ENCODE measurements at regions not wholly inside any gene's neighbourhood (a gene's known extent, or its start where the extent isn't known, plus 50 kb on each side); places are given as distances from the start of the nearest gene placed in this dataset.

- H3K4me2 ChIP-seq (ENCODE audit: low read length) = no peak overlapping the region
Observed at GRCh38 chr11:128334311-128335044, 252.9 kb downstream of the ETS1 start.

GRCh38 chr11:128331317-128331716, 256.0 kb downstream of the ETS1 start:
- Histone ChIP-seq H3K4me1 (ENCODE audit: control insufficient read depth, low read length) (peaks cover 11% of the 10 kb centered on the region), H3K27ac (ENCODE audit: low read depth, low read length) (no peak overlapping the region), H3K4me3 (ENCODE audit: low read length) (no peak overlapping the region), H3K9me3 (ENCODE audit: control insufficient read depth, insufficient read depth, low read length) (no peaks in the 10 kb centered on the region), H3K36me3 (ENCODE audit: control insufficient read depth, low read length) (no peaks in the 10 kb centered on the region), H3K9me2 (replicated peaks; ENCODE audit: control insufficient read depth, low read length) (no peaks in the 10 kb centered on the region), H3F3A (ENCODE audit: control insufficient read depth, insufficient read depth) (no peaks in the 10 kb centered on the region), H3K4me2 (ENCODE audit: low read length) (no peak overlapping the region), H3K79me2 (ENCODE audit: control insufficient read depth, low read length) (no peaks in the 10 kb centered on the region), H3K27me3 (ENCODE audit: control insufficient read depth, low read length) (no peaks in the 10 kb centered on the region), H4K20me1 (ENCODE audit: control insufficient read depth, insufficient read depth, low read depth, low read length) (no peaks in the 10 kb centered on the region)
- TF ChIP-seq EZH2phosphoT487 (IDR thresholded peaks at IDR 0.05; ENCODE audit: borderline replicate concordance, low read length) = no peak
- no peak for TF ChIP-seq CTCF (IDR thresholded peaks at IDR 0.05; ENCODE audit: low read depth, low read length, poor library complexity, severe bottlenecking)

More at GRCh38 chr11:128334311-128335044, 252.9 kb downstream of the ETS1 start:
- no peak for TF ChIP-seq EZH2phosphoT487 (IDR thresholded peaks at IDR 0.05; ENCODE audit: borderline replicate concordance, low read length)
- TF ChIP-seq CTCF (IDR thresholded peaks at IDR 0.05; ENCODE audit: low read depth, low read length, poor library complexity, severe bottlenecking) = no peak
- no peaks in the 10 kb centered on the region for H3K27me3 ChIP-seq (ENCODE audit: control insufficient read depth, low read length)
- no peaks in the 10 kb centered on the region for H4K20me1 ChIP-seq (ENCODE audit: control insufficient read depth, insufficient read depth, low read depth, low read length)
- H3K79me2 ChIP-seq (ENCODE audit: control insufficient read depth, low read length) = no peaks in the 10 kb centered on the region
- peaks cover 7% of the 10 kb centered on the region for H3K4me1 ChIP-seq (ENCODE audit: control insufficient read depth, low read length)
- no peaks in the 10 kb centered on the region for H3K9me3 ChIP-seq (ENCODE audit: control insufficient read depth, insufficient read depth, low read length)
- H3K4me3 ChIP-seq (ENCODE audit: low read length) = no peak overlapping the region
- H3K36me3 ChIP-seq (ENCODE audit: control insufficient read depth, low read length) = no peaks in the 10 kb centered on the region
- no peaks in the 10 kb centered on the region for H3F3A ChIP-seq (ENCODE audit: control insufficient read depth, insufficient read depth)
- H3K27ac ChIP-seq (ENCODE audit: low read depth, low read length) = no peak overlapping the region
- no peaks in the 10 kb centered on the region for H3K9me2 ChIP-seq (replicated peaks; ENCODE audit: control insufficient read depth, low read length)

GRCh38 chr11:128330203-128330602, 257.2 kb downstream of the ETS1 start:
- Histone ChIP-seq H3K27me3 (ENCODE audit: control insufficient read depth, low read length) (no peaks in the 10 kb centered on the region), H3K4me1 (ENCODE audit: control insufficient read depth, low read length) (peaks cover 11% of the 10 kb centered on the region), H3F3A (ENCODE audit: control insufficient read depth, insufficient read depth) (no peaks in the 10 kb centered on the region), H3K4me3 (ENCODE audit: low read length) (no peak overlapping the region), H3K9me3 (ENCODE audit: control insufficient read depth, insufficient read depth, low read length) (no peaks in the 10 kb centered on the region), H3K27ac (ENCODE audit: low read depth, low read length) (no peak overlapping the region), H4K20me1 (ENCODE audit: control insufficient read depth, insufficient read depth, low read depth, low read length) (no peaks in the 10 kb centered on the region), H3K4me2 (ENCODE audit: low read length) (no peak overlapping the region), H3K79me2 (ENCODE audit: control insufficient read depth, low read length) (no peaks in the 10 kb centered on the region), H3K9me2 (replicated peaks; ENCODE audit: control insufficient read depth, low read length) (no peaks in the 10 kb centered on the region), H3K36me3 (ENCODE audit: control insufficient read depth, low read length) (no peaks in the 10 kb centered on the region)
- TF ChIP-seq EZH2phosphoT487 (IDR thresholded peaks at IDR 0.05; ENCODE audit: borderline replicate concordance, low read length) = no peak
- TF ChIP-seq CTCF (IDR thresholded peaks at IDR 0.05; ENCODE audit: low read depth, low read length, poor library complexity, severe bottlenecking) = no peak

Measured in DOHH2 (cell line).